SK-N-SH treated with all-trans-retinoic acid at 6 μM for 48 hours (cell line): ENCODE measurements at regions not wholly inside any gene's neighbourhood (a gene's known extent, or its start where the extent isn't known, plus 50 kb on each side); places are given as distances from the start of the nearest gene placed in this dataset.

Experiments
- ATAC-seq: fragments of 200-7000 bp; cut with Tn5 transposase; 3 replicates; pipeline ENCODE4 v1.9.1; 2020; ENCODE audit warnings: mild to moderate bottlenecking, moderate library complexity
- ARNTL ChIP-seq: fragments of 450-650 bp; formaldehyde crosslinking; IDR thresholded peaks from 2 replicates; pipeline ENCODE4 v1.5.0; 2020; ENCODE audit warnings: low read depth, mild to moderate bottlenecking, moderate library complexity, borderline replicate concordance
- BACH2 ChIP-seq: fragments of 250-450 bp; sonication (Bioruptor Pico); IDR thresholded peaks from 2 replicates; pipeline ENCODE4 v1.9.0; 2021; ENCODE audit warnings: mild to moderate bottlenecking, borderline replicate concordance
- CREB5 ChIP-seq: fragments of 250-450 bp; sonication (Bioruptor Pico); IDR thresholded peaks from 2 replicates; pipeline ENCODE4 v1.5.1; 2020; ENCODE audit warnings: low read depth, mild to moderate bottlenecking, moderate library complexity
- CSDC2 ChIP-seq: fragments of 250-450 bp; sonication (Bioruptor Pico); IDR thresholded peaks from 2 replicates; pipeline ENCODE4 v1.5.0; 2020; ENCODE audit warnings: mild to moderate bottlenecking, moderate library complexity
- CSRNP3 ChIP-seq: fragments of 250-450 bp; sonication (Bioruptor Pico); IDR thresholded peaks from 2 replicates; pipeline ENCODE4 v1.5.1; 2021; ENCODE audit warnings: mild to moderate bottlenecking, moderate library complexity
- ESRRG ChIP-seq: fragments of 250-450 bp; sonication (Bioruptor Pico); IDR thresholded peaks from 2 replicates; pipeline ENCODE4 v1.6.1; 2021; ENCODE audit warnings: mild to moderate bottlenecking
- GLIS3 ChIP-seq: fragments of 250-450 bp; sonication (Bioruptor Pico); IDR thresholded peaks from 2 replicates; pipeline ENCODE4 v1.5.0; 2020; ENCODE audit warnings: mild to moderate bottlenecking, moderate library complexity
- ISL1 ChIP-seq: fragments of 250-450 bp; sonication (Bioruptor Pico); IDR thresholded peaks from 2 replicates; pipeline ENCODE4 v2.1.2; 2022; ENCODE audit warnings: mild to moderate bottlenecking, moderate library complexity
- OSR1 ChIP-seq: fragments of 250-450 bp; sonication (Bioruptor Pico); IDR thresholded peaks from 2 replicates; pipeline ENCODE4 v1.8.0; 2022; ENCODE audit warnings: moderate library complexity, mild to moderate bottlenecking, inconsistent platforms
- POU6F1 ChIP-seq: fragments of 250-450 bp; sonication (Bioruptor Pico); IDR thresholded peaks from 2 replicates; pipeline ENCODE4 v1.8.0; 2021; ENCODE audit warnings: low read depth, mild to moderate bottlenecking, moderate library complexity, borderline replicate concordance
- PPARA ChIP-seq: fragments of 250-450 bp; sonication (Bioruptor Pico); IDR thresholded peaks from 2 replicates; pipeline ENCODE4 v1.5.0; 2020; ENCODE audit warnings: mild to moderate bottlenecking, borderline replicate concordance
- RARB ChIP-seq: fragments of 250-450 bp; sonication (Bioruptor Pico); IDR thresholded peaks from 2 replicates; pipeline ENCODE4 v1.8.0; 2021; ENCODE audit warnings: mild to moderate bottlenecking, moderate library complexity
- SNAI2 ChIP-seq: fragments of 250-450 bp; sonication (Bioruptor Pico); IDR thresholded peaks from 2 replicates; pipeline ENCODE4 v1.5.0; 2020; ENCODE audit warnings: mild to moderate bottlenecking, moderate library complexity
- TCF4 ChIP-seq: fragments of 250-450 bp; sonication (Bioruptor Pico); IDR thresholded peaks from 2 replicates; pipeline ENCODE4 v1.8.0; 2021; ENCODE audit warnings: mild to moderate bottlenecking, moderate library complexity, borderline replicate concordance
- TOX ChIP-seq: fragments of 250-450 bp; sonication (Bioruptor Pico); IDR thresholded peaks from 2 replicates; pipeline ENCODE4 v1.8.0; 2021; ENCODE audit warnings: mild to moderate bottlenecking, moderate library complexity, borderline replicate concordance
- TSHZ2 ChIP-seq: fragments of 250-450 bp; sonication (Bioruptor Pico); IDR thresholded peaks from 2 replicates; pipeline ENCODE4 v1.5.0; 2020; ENCODE audit warnings: mild to moderate bottlenecking, moderate library complexity
- ZC3H10 ChIP-seq: fragments of 250-450 bp; sonication (Bioruptor Pico); IDR thresholded peaks from 2 replicates; pipeline ENCODE4 v1.5.1; 2021; ENCODE audit warnings: mild to moderate bottlenecking, moderate library complexity
- ZFP3 ChIP-seq: fragments of 250-450 bp; sonication (Bioruptor Pico); IDR thresholded peaks from 2 replicates; pipeline ENCODE4 v1.5.0; 2020; ENCODE audit warnings: mild to moderate bottlenecking, moderate library complexity
- ZFP30 ChIP-seq: fragments of 450-650 bp; formaldehyde crosslinking; IDR thresholded peaks from 2 replicates; pipeline ENCODE4 v1.5.0; 2022; ENCODE audit warnings: mild to moderate bottlenecking, moderate library complexity
- ZNF565 ChIP-seq: fragments of 450-650 bp; formaldehyde crosslinking; conservative IDR thresholded peaks from 2 replicates; pipeline ENCODE4 v1.5.0; 2020; ENCODE audit warnings: low read depth, mild to moderate bottlenecking, moderate library complexity
- ZNF70 ChIP-seq: fragments of 450-650 bp; formaldehyde crosslinking; IDR thresholded peaks from 2 replicates; pipeline ENCODE4 v1.5.0; 2020; ENCODE audit warnings: mild to moderate bottlenecking, moderate library complexity

GRCh38 chrX:121886557-121886956 is 839.1 kb downstream of the GLUD2 start (continued):
- no peak for TF ChIP-seq CREB5
- TF ChIP-seq ARNTL: no peak

GRCh38 chrX:121894756-121895155 is 847.3 kb downstream of the GLUD2 start:
- TF ChIP-seq ZFP30 (CRISPR knock-in tag): no peak
- no peak for TF ChIP-seq SNAI2 (CRISPR knock-in tag)
- no peak for TF ChIP-seq ZNF70 (CRISPR knock-in tag)
- TF ChIP-seq ZC3H10 (CRISPR knock-in tag): no peak
- no peak for TF ChIP-seq CSRNP3 (CRISPR knock-in tag)
- no peak for TF ChIP-seq POU6F1 (CRISPR knock-in tag)
- TF ChIP-seq GLIS3: no peak
- TF ChIP-seq TCF4 (CRISPR knock-in tag): no peak
- no peak for TF ChIP-seq ZNF565 (CRISPR knock-in tag)
- TF ChIP-seq TSHZ2: no peak
- TF ChIP-seq BACH2 (CRISPR knock-in tag): no peak
- no peak for TF ChIP-seq CSDC2 (CRISPR knock-in tag)
- no peak for TF ChIP-seq TOX
- no peak for TF ChIP-seq ARNTL
- TF ChIP-seq OSR1 (CRISPR knock-in tag): no peak
- TF ChIP-seq, all 23 proteins: peak for 0
- ATAC-seq: no peak

GRCh38 chrX:121902463-121902862 is 855.1 kb downstream of the GLUD2 start:
- ATAC-seq: no peak
- TF ChIP-seq PPARA (CRISPR knock-in tag): no peak
- TF ChIP-seq TOX: no peak
- no peak for TF ChIP-seq ZFP30 (CRISPR knock-in tag)
- TF ChIP-seq ZNF565 (CRISPR knock-in tag): no peak
- TF ChIP-seq CREB5: no peak
- no peak for TF ChIP-seq OSR1 (CRISPR knock-in tag)
- TF ChIP-seq POU6F1 (CRISPR knock-in tag): no peak
- TF ChIP-seq TSHZ2: no peak
- no peak for TF ChIP-seq ZFP3 (CRISPR knock-in tag)
- no peak for TF ChIP-seq ISL1 (CRISPR knock-in tag)
- TF ChIP-seq RARB (CRISPR knock-in tag): no peak
- TF ChIP-seq GLIS3: no peak
- no peak for TF ChIP-seq BACH2 (CRISPR knock-in tag)
- no peak for TF ChIP-seq ESRRG (CRISPR knock-in tag)
- TF ChIP-seq SNAI2 (CRISPR knock-in tag): no peak
- no peak for TF ChIP-seq CSRNP3 (CRISPR knock-in tag)
- TF ChIP-seq ZC3H10 (CRISPR knock-in tag): no peak
- TF ChIP-seq, all 23 proteins: peak for 0
